ENCODE measurements at regions not wholly inside any gene's neighbourhood (a gene's known extent, or its start where the extent isn't known, plus 50 kb on each side); places are given as distances from the start of the nearest gene placed in this dataset.
"Not testable (repeated sequence)": the region's sequence is repeated elsewhere in the genome, so short reads cannot be mapped to it uniquely, and the experiment has no call there.

DNA sequence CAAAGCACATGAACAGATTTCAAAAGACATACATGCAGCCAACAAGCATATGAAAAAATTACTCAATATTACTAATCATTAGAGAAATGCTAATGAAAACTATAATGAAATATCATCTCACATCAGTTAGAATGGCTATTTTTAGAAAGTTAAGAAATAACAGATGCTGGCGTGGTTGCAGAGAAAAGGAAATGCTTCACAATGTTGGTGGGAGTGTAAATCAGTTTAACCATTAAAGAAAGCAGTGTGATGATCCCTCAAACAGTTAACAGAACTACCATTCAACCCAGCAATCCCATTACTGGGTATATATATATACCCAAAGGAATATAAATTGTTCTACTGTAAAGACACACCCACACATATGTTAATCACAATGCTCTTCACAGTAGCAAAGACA is 117.7 kb upstream of the SETBP1 start:
- no peaks in the 10 kb centered on the region for H3K9me3 Mint-ChIP-seq
- no peak for ATAC-seq

GRCh38 chr18:44564922-44565321 is 115.8 kb upstream of the SETBP1 start:
- Mint-ChIP-seq H3K27ac (peak overlapping the region in 1 of 2 donors; percentile 40), H3K4me1 (ENCODE audit: low read depth in 2 of 2) (peaks cover 0 to 11% of the 10 kb centered on the region in 2 donors), H3K36me3 (peaks cover 6% of the 10 kb centered on the region), H3K27me3 (no peaks in the 10 kb centered on the region), H3K4me3 (no peak overlapping the region), H3K9me3 (no peaks in the 10 kb centered on the region)
- ATAC-seq (no peak), DNase-seq (ENCODE audit: low spot score) (no peak)

More for the DNA sequence above, 117.7 kb upstream of the SETBP1 start:
- Mint-ChIP-seq H3K4me1 (ENCODE audit: low read depth in 2 of 2) (peaks cover 0 to 2% of the 10 kb centered on the region in 2 donors), H3K27ac (peak overlapping the region in 1 of 2 donors; percentile 20), H3K4me3 (no peak overlapping the region), H3K27me3 (no peaks in the 10 kb centered on the region), H3K36me3 (peaks cover 6% of the 10 kb centered on the region)
- DNase-seq (ENCODE audit: low spot score): no peak

DNA sequence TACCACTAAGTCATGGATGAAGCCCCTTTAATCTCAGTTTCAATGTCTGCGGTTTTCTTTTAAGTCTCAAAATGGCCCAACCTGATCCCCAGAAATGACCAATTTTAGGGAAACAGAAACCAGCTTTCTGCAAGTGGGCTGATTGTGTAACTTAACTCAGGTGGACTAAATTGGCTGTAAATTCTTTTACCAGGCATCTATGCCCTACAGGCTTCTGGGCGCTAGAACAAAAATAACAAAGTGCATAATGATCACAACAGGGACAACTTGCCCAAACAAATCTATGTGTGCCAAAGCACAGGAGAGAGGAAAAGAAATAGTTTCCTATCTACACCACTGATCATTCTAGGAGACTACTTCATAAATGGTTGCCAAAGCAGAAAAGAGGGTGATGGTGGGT is 112.3 kb upstream of the SETBP1 start:
- Mint-ChIP-seq H3K4me3 (no peak overlapping the region), H3K36me3 (peaks cover 6% of the 10 kb centered on the region), H3K27me3 (no peaks in the 10 kb centered on the region), H3K27ac (no peak overlapping the region), H3K4me1 (ENCODE audit: low read depth in 2 of 2) (peaks cover 0 to 14% of the 10 kb centered on the region in 2 donors), H3K9me3 (no peaks in the 10 kb centered on the region)
- no peak for DNase-seq (ENCODE audit: low spot score)
- ATAC-seq: no peak

GRCh38 chr18:44568986-44569385 is 111.7 kb upstream of the SETBP1 start:
- peaks cover 6% of the 10 kb centered on the region for H3K36me3 Mint-ChIP-seq
- no peak overlapping the region for H3K27ac Mint-ChIP-seq
- H3K9me3 Mint-ChIP-seq: no peaks in the 10 kb centered on the region
- H3K27me3 Mint-ChIP-seq: no peaks in the 10 kb centered on the region
- ATAC-seq (no peak), DNase-seq (ENCODE audit: low spot score) (no peak)
- H3K4me3 Mint-ChIP-seq: no peak overlapping the region
- H3K4me1 Mint-ChIP-seq (ENCODE audit: low read depth in 2 of 2): peaks cover 0 to 14% of the 10 kb centered on the region in 2 donors

DNA sequence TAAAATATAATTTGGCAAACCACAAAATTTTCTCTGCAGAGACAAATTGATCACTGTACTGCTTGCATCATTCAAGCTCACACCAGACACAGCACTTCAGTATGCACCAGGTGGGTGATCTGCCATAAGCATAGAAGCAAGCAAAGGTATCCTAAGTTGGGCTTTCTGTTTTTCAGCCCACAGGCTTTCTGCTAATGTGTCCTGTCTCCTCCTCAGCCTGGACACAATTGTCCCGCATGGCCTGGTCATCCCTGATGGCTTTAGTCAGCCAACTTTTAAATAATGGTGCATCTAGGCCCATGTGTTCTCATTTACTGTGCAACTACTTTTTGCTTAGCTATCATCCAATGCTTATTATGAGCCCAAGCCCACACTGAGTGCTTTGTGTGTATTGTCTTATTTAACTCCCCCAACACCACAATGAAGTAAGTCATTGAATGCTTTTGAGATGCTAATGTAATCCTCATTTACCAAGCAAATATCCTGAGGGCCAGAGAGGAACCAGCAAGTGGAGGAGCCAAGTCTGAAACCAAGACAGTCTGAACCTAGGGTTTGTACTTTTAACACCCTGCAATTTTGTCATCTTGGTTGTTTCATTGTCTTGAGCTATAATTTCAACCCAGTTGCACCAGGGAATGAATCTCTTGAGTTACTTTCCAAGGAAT is 111.2 kb upstream of the SETBP1 start:
- ATAC-seq (no peak), DNase-seq (ENCODE audit: low spot score) (no peak)
- Mint-ChIP-seq H3K36me3 (peaks cover 6% of the 10 kb centered on the region), H3K27ac (no peak overlapping the region), H3K4me3 (no peak overlapping the region), H3K27me3 (no peaks in the 10 kb centered on the region), H3K4me1 (ENCODE audit: low read depth in 2 of 2) (peaks cover 0 to 14% of the 10 kb centered on the region in 2 donors), H3K9me3 (no peaks in the 10 kb centered on the region)

- H3K27me3 Mint-ChIP-seq: no peaks in the 10 kb centered on the region
- H3K4me1 Mint-ChIP-seq (ENCODE audit: low read depth in 2 of 2): peaks cover 20 to 26% of the 10 kb centered on the region in 2 donors
- H3K36me3 Mint-ChIP-seq: no peaks in the 10 kb centered on the region
- peak overlapping the region in 1 of 2 donors; percentile 63 for H3K27ac Mint-ChIP-seq
- no peak overlapping the region for H3K4me3 Mint-ChIP-seq
- no peak for ATAC-seq
- DNase-seq (ENCODE audit: low spot score): no peak
- H3K9me3 Mint-ChIP-seq: no peaks in the 10 kb centered on the region
Observed at GRCh38 chr18:44579028-44579702, 101.5 kb upstream of the SETBP1 start.

GRCh38 chr18:44579745-44580144 is 100.9 kb upstream of the SETBP1 start:
- peak overlapping the region in 1 of 2 donors; percentile 63 for H3K27ac Mint-ChIP-seq
- peaks cover 20 to 26% of the 10 kb centered on the region in 2 donors for H3K4me1 Mint-ChIP-seq (ENCODE audit: low read depth in 2 of 2)
- no peak overlapping the region for H3K4me3 Mint-ChIP-seq
- ATAC-seq (no peak), DNase-seq (ENCODE audit: low spot score) (no peak)
- no peaks in the 10 kb centered on the region for H3K36me3 Mint-ChIP-seq
- H3K9me3 Mint-ChIP-seq: peaks cover 3% of the 10 kb centered on the region
- no peaks in the 10 kb centered on the region for H3K27me3 Mint-ChIP-seq

DNA sequence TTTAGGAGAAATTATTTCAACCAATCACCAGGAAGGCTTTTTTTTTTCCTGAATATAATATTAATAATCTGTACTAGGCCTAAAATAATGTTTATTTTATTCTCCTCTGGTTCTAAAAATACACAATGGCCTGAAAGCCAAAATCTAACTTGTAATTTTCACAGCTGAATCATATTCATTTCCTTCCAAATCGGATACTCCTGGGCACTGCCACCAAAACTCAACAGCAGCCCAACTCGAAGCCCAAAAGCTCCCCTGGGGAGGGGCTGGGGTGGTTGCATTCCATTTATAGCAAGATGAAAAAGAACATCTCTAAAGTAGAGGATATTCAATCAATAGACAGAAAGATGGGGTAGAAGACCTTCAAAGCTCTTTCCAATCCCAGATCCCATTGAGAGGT is 100.5 kb upstream of the SETBP1 start:
- DNase-seq (ENCODE audit: low spot score) (no peak), ATAC-seq (no peak)
- H3K9me3 Mint-ChIP-seq: peaks cover 3% of the 10 kb centered on the region
- H3K4me3 Mint-ChIP-seq: no peak overlapping the region
- peak overlapping the region in 1 of 2 donors; percentile 63 for H3K27ac Mint-ChIP-seq
- no peaks in the 10 kb centered on the region for H3K36me3 Mint-ChIP-seq
- H3K4me1 Mint-ChIP-seq (ENCODE audit: low read depth in 2 of 2): peaks cover 20 to 25% of the 10 kb centered on the region in 2 donors
- H3K27me3 Mint-ChIP-seq: no peaks in the 10 kb centered on the region

- H3K36me3 Mint-ChIP-seq; ATAC-seq; H3K27ac Mint-ChIP-seq; H3K9me3 Mint-ChIP-seq; DNase-seq (ENCODE audit: low spot score); H3K27me3 Mint-ChIP-seq; H3K4me3 Mint-ChIP-seq: not testable (repeated sequence)
- peaks cover 20 to 23% of the 10 kb centered on the region in 2 donors for H3K4me1 Mint-ChIP-seq (ENCODE audit: low read depth in 2 of 2)
Observed at GRCh38 chr18:44580782-44581181, 99.9 kb upstream of the SETBP1 start.

- H3K36me3 Mint-ChIP-seq: no peaks in the 10 kb centered on the region
- peaks cover 14 to 16% of the 10 kb centered on the region in 2 donors for H3K4me1 Mint-ChIP-seq (ENCODE audit: low read depth in 2 of 2)
- H3K27me3 Mint-ChIP-seq: no peaks in the 10 kb centered on the region
- peak overlapping the region in 1 of 2 donors; percentile 70 for H3K27ac Mint-ChIP-seq
- peaks cover 3% of the 10 kb centered on the region for H3K9me3 Mint-ChIP-seq
- no peak overlapping the region for H3K4me3 Mint-ChIP-seq
- no peak for DNase-seq (ENCODE audit: low spot score)
- ATAC-seq: no peak
Observed at GRCh38 chr18:44582456-44582855, 98.2 kb upstream of the SETBP1 start.

DNA sequence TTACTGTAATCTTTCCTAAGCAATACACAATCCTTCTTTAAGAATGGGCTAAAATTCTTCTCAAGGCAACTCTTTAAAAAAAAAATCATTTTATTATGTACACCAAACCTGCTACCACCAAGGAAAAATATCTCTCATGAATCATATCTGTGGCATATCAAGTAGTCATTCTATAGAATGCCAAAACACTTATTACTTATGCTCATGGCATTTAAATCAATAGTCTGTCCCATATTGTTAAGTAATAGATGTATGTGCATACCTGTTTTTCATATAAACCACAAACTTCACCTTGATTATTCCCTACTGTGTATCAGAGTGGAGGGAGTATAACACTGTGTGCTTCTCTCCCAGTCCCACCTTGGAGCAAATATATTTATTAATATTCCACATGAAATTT is 95.8 kb upstream of the SETBP1 start:
- peaks cover 0 to 3% of the 10 kb centered on the region in 2 donors for H3K27me3 Mint-ChIP-seq
- H3K9me3 Mint-ChIP-seq: peaks cover 3% of the 10 kb centered on the region
- H3K27ac Mint-ChIP-seq: no peak overlapping the region
- no peak overlapping the region for H3K4me3 Mint-ChIP-seq
- DNase-seq (ENCODE audit: low spot score) (no peak), ATAC-seq (no peak)
- peaks cover 0 to 10% of the 10 kb centered on the region in 2 donors for H3K4me1 Mint-ChIP-seq (ENCODE audit: low read depth in 2 of 2)
- H3K36me3 Mint-ChIP-seq: no peaks in the 10 kb centered on the region

DNA sequence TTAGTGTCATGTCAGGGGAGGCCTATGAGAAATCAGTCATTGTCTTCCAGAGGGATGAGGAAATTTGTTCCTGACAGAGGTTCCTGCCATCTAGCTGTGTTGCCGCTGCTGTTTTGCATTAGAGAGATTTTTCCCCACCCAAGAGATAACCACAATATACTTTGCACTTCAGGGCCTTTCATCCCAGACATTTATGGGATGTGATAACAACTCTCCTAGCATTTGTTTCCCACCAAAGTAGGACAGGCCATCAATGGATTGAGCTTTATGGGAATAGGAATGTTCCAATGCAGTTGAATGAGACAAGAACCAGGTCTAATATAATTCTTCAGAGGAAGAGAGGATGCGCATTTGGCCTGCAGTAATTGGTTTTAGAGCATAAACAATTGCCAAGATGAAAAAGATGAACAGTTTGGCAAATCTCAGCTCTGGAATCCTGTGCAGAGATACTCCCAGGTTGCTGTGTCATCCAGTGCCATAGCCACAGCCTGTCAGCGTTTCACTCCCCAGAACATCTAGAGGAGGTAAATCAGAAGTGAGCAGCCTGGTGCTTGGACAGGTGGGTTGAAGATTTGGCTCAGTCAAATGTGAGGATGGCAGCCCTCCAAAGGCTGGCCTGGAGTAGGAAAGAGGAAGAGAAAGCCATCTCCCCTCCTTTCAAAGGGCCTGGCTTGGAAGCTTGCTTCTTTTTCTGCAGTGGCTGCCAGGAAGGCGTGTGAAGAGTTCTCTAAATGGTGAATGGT is 93.7 kb upstream of the SETBP1 start:
- Mint-ChIP-seq H3K27ac (no peak overlapping the region), H3K27me3 (peaks cover 3 to 5% of the 10 kb centered on the region in 2 donors), H3K4me3 (no peak overlapping the region), H3K36me3 (no peaks in the 10 kb centered on the region), H3K9me3 (peaks cover 3% of the 10 kb centered on the region), H3K4me1 (ENCODE audit: low read depth in 2 of 2) (peaks cover 0 to 5% of the 10 kb centered on the region in 2 donors)
- ATAC-seq: no peak
- DNase-seq (ENCODE audit: low spot score): no peak

DNA sequence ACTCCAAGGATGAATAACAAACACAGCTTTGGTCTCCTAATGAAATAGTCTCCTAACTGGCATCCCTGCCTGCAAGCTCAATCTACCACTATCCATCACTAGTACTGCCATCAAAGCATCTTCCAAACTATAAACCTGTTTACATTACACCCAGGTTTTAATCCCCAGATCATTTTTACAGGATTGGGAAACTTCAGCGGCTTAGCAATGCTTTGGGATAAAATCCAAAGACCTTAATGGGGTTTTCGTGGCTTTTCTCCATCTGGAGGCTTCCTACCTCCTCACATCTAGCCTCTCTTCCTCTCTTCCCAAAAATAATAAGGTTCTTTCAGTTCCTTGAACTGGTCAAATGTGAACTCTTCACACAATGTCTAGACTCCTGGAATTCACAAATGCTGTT is 92.2 kb upstream of the SETBP1 start:
- peaks cover 0 to 4% of the 10 kb centered on the region in 2 donors for H3K4me1 Mint-ChIP-seq (ENCODE audit: low read depth in 2 of 2)
- no peaks in the 10 kb centered on the region for H3K36me3 Mint-ChIP-seq
- DNase-seq (ENCODE audit: low spot score) (no peak), ATAC-seq (no peak)
- H3K9me3 Mint-ChIP-seq: peaks cover 3% of the 10 kb centered on the region
- peaks cover 3 to 5% of the 10 kb centered on the region in 2 donors for H3K27me3 Mint-ChIP-seq
- H3K27ac Mint-ChIP-seq: no peak overlapping the region
- no peak overlapping the region for H3K4me3 Mint-ChIP-seq

Data from natural killer cell treated with Interleukin-12 subunit alpha and Interleukin-12 subunit beta and Interleukin-15 and Interleukin-18, amount 100 ng/mL, for 72 hours (primary cell).